Colonic mucosa (tissue), 4 donors: ENCODE measurements at regions not wholly inside any gene's neighbourhood (a gene's known extent, or its start where the extent isn't known, plus 50 kb on each side); places are given as distances from the start of the nearest gene placed in this dataset.

ENCODE experiments used
- DNase-seq: peaks from one replicate; pipeline ENCODE4 v3.0.0-alpha.2; 2020
- H3K27ac ChIP-seq: fragments of 200-600 bp; one replicate; pipeline ENCODE4 v1.8.0; 2021
- H3K27me3 ChIP-seq: fragments of 200-600 bp; one replicate; pipeline ENCODE4 v1.8.0; 2021
- H3K36me3 ChIP-seq: fragments of 200-600 bp; one replicate; pipeline ENCODE4 v1.8.0; 2021
- H3K4me1 ChIP-seq: fragments of 200-600 bp; one replicate; pipeline ENCODE4 v1.8.0; 2021; ENCODE audit warnings: mild to moderate bottlenecking
- H3K4me3 ChIP-seq: fragments of 200-600 bp; one replicate; pipeline ENCODE4 v1.8.0; 2021
- H3K9ac ChIP-seq, 2 donors: one replicate each; pipeline ENCODE4 v1.7.0; 2013; ENCODE audit warnings: control low read depth in 2 of 2, low read depth in 2 of 2, low read length in 2 of 2
- H3K9me3 ChIP-seq: fragments of 200-600 bp; one replicate; pipeline ENCODE4 v1.8.0; 2021
- CTCF ChIP-seq: fragments of 200-600 bp; IDR thresholded peaks from one replicate; pipeline ENCODE4 v1.8.0; 2022; ENCODE audit warnings: antibody characterized with exemption, mild to moderate bottlenecking
- intact Hi-C: fragments of 100-400 bp; cut with DNase I; formaldehyde crosslinking; loops from one replicate; pipeline ENCODE4 v1.14.1; 2022
- donor health status: healthy.
- donor health status: DM: no; HTN: no; CAD: no.
- donor health status: DM: no; HTN: no; CAD: no.

- intact Hi-C loops = no loop called here
- no peak for DNase-seq
- Histone ChIP-seq H3K9ac (no peak overlapping the region), H3K4me1 (no peaks in the 10 kb centered on the region), H3K27ac (no peak overlapping the region), H3K9me3 (no peaks in the 10 kb centered on the region), H3K36me3 (no peaks in the 10 kb centered on the region), H3K4me3 (no peak overlapping the region), H3K27me3 (no peaks in the 10 kb centered on the region)
- no peak for TF ChIP-seq CTCF
These were observed 209.5 kb upstream of the MVB12B start for GRCh38 chr9:126117158-126117425.

GRCh38 chr9:126117631-126118030, 209.0 kb upstream of the MVB12B start:
- Histone ChIP-seq H3K36me3 (no peaks in the 10 kb centered on the region), H3K4me3 (no peak overlapping the region), H3K9ac (no peak overlapping the region), H3K9me3 (no peaks in the 10 kb centered on the region), H3K27me3 (no peaks in the 10 kb centered on the region), H3K4me1 (no peaks in the 10 kb centered on the region), H3K27ac (no peak overlapping the region)
- intact Hi-C loops = no loop called here
- no peak for DNase-seq
- no peak for TF ChIP-seq CTCF

- Histone ChIP-seq H3K27me3 (no peaks in the 10 kb centered on the region), H3K4me3 (no peak overlapping the region), H3K36me3 (no peaks in the 10 kb centered on the region), H3K9me3 (no peaks in the 10 kb centered on the region), H3K4me1 (no peaks in the 10 kb centered on the region), H3K9ac (no peak overlapping the region), H3K27ac (no peak overlapping the region)
- TF ChIP-seq CTCF = no peak
- no peak for DNase-seq
- intact Hi-C loops = no loop called here
These were observed 206.9 kb upstream of the MVB12B start for GRCh38 chr9:126119731-126120130.

GRCh38 chr9:126122901-126123616, 203.6 kb upstream of the MVB12B start:
- intact Hi-C loops = no loop called here
- no peak for TF ChIP-seq CTCF

GRCh38 chr9:126123927-126124326, 202.7 kb upstream of the MVB12B start:
- TF ChIP-seq CTCF = no peak
- Histone ChIP-seq H3K9ac (no peak overlapping the region), H3K4me3 (no peak overlapping the region), H3K27me3 (no peaks in the 10 kb centered on the region), H3K27ac (no peak overlapping the region), H3K9me3 (no peaks in the 10 kb centered on the region), H3K36me3 (no peaks in the 10 kb centered on the region), H3K4me1 (no peaks in the 10 kb centered on the region)
- intact Hi-C loops = no loop called here
- no peak for DNase-seq

More at GRCh38 chr9:126122901-126123616, 203.6 kb upstream of the MVB12B start:
- no peak overlapping the region for H3K9ac ChIP-seq
- H3K4me1 ChIP-seq = no peaks in the 10 kb centered on the region
- H3K9me3 ChIP-seq = no peaks in the 10 kb centered on the region
- H3K27me3 ChIP-seq = no peaks in the 10 kb centered on the region
- H3K36me3 ChIP-seq = no peaks in the 10 kb centered on the region
- H3K4me3 ChIP-seq = no peak overlapping the region
- H3K27ac ChIP-seq = no peak overlapping the region
- DNase-seq = no peak
